Medulla oblongata (tissue), 1 donor: ENCODE measurements at regions not wholly inside any gene's neighbourhood (a gene's known extent, or its start where the extent isn't known, plus 50 kb on each side); places are given as distances from the start of the nearest gene placed in this dataset.

Experiments used
- DNase-seq: peaks from one replicate; pipeline ENCODE4 v3.0.0-alpha.2; 2015; ENCODE audit errors: extremely low spot score

- DNase-seq = no peak
These were observed 349.3 kb upstream of the SLC14A2 start for GRCh38 chr18:45266023-45266422.

GRCh38 chr18:45267622-45268021 lies 347.7 kb upstream of the SLC14A2 start:
- DNase-seq = no peak

DNA sequence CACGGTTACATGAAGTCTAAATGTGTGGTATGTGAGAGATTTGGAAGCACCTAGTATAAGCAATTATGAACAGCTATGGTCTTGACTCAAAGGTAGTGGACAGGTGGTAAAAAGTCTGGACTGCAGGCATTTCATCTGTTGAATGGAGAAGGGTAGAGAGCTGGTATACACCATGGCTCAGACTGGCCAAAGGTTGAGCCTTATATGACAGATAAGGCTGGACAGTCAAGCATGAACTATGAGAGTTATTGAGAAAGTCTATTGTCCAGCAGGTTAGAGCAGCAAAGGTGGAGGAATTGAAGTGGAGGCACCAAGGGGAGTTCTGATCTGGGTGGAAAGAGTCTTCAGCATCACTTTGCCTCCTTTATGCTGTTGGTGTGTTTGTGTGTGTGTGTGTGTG lies 346.7 kb upstream of the SLC14A2 start:
- no peak for DNase-seq

GRCh38 chr18:45270289-45270771 lies 344.9 kb upstream of the SLC14A2 start:
- no peak for DNase-seq

GRCh38 chr18:45274026-45274425 lies 341.2 kb upstream of the SLC14A2 start:
- no peak for DNase-seq

DNA sequence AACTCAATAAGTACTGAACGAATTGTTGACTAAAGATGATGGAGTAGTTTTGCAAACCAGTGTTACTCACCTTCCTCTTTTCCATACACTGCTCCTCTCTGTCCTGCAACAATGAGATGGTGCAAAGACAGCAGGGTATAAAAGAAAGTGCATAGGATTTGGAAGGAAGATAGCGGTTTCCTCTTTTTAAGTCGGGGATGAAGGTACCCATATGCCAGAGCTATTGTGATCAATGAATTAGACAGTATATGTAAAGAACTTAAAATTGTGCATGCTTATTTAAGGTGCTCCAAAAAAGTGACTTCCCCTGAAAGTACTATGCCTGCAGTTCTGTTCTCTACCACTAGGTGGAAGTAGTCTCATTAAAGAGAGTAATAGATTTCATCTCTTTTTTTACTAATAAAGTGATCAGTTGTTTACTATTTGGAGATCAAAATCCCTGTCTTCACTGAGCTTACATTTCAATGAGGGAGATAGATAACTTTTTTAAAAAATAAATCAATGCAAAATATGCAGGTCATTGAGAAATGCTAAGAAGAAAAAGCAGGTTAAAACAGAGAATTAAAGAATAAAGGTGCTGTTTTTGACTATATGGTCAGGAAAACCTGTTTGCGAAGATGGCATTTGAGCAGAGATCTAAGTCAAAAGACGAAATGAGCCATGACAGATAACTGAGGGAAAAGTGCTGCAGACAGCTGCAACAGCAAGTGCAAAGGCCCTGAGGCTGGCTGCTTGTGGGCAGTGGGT lies 339.7 kb upstream of the SLC14A2 start:
- DNase-seq = no peak

GRCh38 chr18:45276878-45277277 lies 338.4 kb upstream of the SLC14A2 start:
- DNase-seq = no peak

- DNase-seq = no peak
These were observed 337.4 kb upstream of the SLC14A2 start for GRCh38 chr18:45277908-45278307.

- no peak for DNase-seq
These were observed 334.6 kb upstream of the SLC14A2 start for GRCh38 chr18:45280481-45281276.

DNA sequence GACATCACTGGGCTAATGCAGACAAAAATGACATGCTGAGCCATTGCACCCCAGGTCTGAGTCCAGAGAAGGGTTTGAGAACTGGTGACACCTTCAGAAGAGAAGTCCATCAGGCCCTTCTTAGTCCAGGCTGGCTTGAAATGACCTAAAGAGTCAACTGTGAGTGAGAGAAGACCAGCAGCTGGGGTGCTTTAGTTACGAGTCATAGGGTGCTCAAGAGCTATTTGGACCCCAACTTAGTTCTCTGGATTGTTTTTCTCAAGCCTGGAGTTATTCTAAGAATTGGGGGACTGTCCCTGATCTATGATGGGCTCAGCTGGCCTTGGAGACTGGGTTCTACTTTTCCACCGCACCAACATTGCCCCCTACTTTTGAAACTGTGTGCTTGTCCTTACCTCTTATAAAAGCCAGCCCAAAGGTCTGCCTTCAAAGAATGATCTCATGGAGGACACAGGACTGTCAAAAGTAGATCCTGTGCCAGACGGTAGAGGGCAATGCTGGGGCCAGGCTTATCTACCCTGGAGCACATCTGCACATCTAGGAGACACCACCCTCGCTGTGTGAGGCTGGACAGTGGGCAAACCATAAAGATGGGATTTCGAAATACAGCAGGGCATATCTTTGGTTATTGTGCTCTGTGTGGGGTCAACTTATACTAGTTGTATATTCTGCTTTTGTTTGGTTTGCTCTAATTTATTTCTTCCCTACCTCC lies 333.0 kb upstream of the SLC14A2 start:
- DNase-seq = no peak

DNA sequence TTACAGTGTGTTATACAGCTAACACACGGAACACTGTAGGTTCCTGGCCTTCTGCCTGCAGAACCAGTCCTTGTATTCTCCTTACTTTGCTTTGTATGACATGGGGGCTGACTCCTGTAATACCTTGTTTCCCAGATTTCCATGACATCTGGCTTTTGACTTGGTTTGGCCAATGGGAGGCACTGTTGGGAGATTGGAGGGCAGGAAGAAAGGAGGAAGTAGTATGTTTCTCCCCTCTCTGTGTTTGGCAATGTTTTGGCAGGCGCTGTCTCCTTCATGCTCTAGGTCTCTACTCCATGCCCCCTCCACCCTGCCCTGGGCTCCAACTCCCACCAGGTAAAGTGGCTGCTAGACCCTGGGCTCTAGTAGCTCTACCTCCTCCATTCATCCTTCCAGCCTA lies 331.1 kb upstream of the SLC14A2 start:
- DNase-seq = no peak

- DNase-seq = no peak
These were observed 330.4 kb upstream of the SLC14A2 start for GRCh38 chr18:45284851-45285250.

GRCh38 chr18:45285251-45285650 lies 330.0 kb upstream of the SLC14A2 start:
- no peak for DNase-seq

GRCh38 chr18:45286431-45286830 lies 328.8 kb upstream of the SLC14A2 start:
- no peak for DNase-seq

DNA sequence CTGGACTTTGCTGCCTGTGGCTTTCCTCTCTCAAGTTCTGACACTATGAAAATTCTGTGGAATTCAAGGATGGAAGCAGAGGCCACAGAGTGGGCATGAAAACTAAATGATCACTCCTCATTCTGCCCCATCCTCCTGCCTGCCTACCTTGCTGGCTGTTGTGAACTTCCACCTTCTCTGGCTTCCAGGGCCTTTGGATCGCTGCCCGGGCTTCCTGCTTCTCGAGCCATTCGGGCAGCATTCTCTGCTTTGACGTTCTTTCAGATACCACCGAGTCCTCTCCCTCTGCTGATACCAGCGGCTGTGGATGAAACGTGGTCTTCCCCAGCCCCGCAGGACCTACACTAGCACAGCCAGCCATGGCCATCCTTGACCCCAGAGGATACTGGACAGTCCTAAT lies 327.7 kb upstream of the SLC14A2 start:
- DNase-seq = no peak

GRCh38 chr18:45290364-45290763 lies 324.9 kb upstream of the SLC14A2 start:
- DNase-seq = no peak

DNA sequence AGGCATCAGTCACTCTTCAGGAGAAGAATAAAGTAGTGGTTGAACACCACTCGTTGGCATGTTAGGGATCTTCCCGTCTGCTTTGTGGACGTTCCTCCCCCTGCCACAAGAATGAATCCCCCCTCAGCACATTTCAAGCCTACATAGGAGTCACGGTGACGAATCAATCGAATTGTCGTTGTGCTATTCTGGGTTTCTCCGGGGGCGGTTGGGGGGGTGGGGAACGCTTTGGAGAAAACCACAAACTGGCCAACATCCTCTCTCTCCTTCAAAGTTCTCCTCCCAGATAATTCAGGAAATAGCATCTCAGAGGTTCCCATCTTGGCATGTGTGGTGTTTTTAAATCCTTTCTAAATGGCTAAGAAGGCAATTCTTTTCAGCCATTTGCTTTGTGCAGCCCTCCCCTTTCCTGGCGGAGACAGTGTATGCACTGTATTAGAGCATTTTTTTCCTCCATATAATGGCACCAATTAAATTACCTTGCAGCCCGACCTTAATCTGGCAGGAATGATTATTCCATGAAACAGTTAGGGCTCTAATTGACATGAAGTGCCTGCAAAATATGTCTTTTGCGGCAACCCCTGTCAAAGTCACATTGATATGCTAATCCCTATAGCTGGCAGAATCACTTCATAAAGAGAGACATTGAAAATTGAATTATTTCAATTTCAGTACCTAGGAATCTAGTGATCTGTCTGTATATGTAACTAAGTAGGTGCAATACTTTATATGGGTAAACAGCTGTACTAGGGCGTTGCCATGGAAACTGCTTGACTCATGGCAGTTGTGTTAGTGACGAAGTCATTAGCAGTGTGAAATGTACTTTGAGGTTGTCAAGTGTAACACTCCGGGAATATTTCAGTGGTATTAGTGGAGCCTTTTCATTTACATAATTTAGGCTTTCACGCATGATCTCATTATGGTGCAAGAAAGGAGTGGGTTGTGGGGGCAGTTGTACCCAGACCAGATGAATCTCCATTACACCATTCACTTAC lies 323.4 kb upstream of the SLC14A2 start:
- no peak for DNase-seq

DNA sequence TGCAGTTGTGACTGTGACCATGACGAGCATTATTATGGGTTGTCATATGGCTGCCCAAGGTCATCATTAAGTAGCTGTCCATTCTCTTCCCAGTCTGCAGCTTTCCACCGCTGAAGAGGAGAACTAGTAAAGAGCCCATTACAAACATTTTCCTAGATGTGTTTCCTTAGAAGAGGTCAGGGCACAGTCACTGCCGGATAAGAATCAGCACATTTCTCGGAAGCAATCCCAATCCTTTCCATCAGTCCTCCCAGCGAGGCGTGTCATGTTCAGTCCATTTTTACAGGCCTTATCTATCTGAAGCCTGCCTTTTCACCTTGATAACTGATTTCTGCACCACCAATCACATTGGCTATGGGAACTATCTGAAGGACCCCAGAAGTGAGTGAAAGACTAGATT lies 319.9 kb upstream of the SLC14A2 start:
- no peak for DNase-seq

GRCh38 chr18:45298986-45299385 lies 316.3 kb upstream of the SLC14A2 start:
- no peak for DNase-seq

GRCh38 chr18:45303026-45303425 lies 312.2 kb upstream of the SLC14A2 start:
- no peak for DNase-seq

- DNase-seq = no peak
These were observed 310.7 kb upstream of the SLC14A2 start for GRCh38 chr18:45304558-45304957.
